ENCODE measurements at regions not wholly inside any gene's neighbourhood (a gene's known extent, or its start where the extent isn't known, plus 50 kb on each side); places are given as distances from the start of the nearest gene placed in this dataset.
"Not testable (repeated sequence)": the region's sequence is repeated elsewhere in the genome, so short reads cannot be mapped to it uniquely, and the experiment has no call there.

DNA sequence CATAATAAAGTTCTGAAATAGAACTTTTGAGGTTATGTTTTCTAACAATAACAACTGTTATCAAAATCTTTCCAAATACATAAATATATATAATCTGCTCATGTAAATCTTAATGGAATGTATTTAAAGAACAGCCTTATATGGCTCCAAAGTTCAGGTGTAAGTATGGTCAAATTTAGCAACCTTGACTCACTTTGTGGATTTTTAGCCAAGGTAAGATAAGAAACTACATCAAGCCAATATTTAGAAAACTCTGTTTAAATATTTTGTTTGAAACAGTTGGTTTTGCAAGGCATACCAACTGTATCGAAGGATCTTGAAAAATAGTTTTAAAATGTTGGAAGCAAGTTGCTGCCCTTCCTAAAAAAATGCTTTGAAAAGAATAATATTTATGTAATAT is 228.9 kb upstream of the SEMA3D start:
- no peak for DNase-seq (ENCODE audit: low spot score)

- DNase-seq (ENCODE audit: low spot score) = no peak
These were observed 226.9 kb upstream of the SEMA3D start for GRCh38 chr7:85413718-85414117.

DNA sequence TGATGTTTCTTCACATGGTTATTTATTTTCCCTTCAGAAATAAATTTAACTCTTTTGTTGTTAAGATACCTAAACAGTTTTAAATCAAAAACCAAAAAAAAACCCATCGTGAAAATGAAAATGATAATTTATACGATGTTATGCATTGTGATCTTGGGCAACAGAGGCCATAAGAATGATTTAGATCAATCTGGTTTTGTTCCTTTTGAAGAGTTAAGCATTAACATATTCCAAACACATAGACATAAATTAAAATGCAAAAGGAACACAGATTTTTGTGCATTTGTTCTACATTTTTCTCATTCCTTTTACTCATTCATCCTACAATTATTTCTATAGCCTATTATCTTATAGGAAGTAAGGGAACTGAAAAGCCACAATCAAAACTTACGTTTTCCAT is 226.1 kb upstream of the SEMA3D start:
- no peak for DNase-seq (ENCODE audit: low spot score)

DNA sequence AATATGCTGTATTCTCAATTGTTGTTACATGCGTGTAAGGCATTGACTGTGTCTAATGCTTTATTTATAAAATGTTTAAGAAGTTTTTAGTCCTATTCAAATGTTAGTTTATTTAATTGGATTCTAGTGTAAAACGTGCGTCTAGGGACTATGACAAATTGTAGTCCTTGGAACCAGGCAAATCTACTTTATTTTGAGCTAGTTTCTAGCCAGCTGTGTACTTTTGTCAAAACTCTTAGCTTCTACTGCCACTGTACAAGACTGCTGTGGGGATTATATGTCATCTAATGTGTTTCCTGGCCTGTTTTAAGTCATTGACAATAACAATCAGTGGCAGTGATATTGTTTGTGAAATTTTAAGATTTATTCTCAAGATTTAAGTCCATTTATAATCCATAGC is 220.5 kb upstream of the SEMA3D start:
- DNase-seq (ENCODE audit: low spot score) = no peak

GRCh38 chr7:85405016-85405902 is 218.4 kb upstream of the SEMA3D start:
- DNase-seq (ENCODE audit: low spot score) = no peak

- peak; percentile 23 for DNase-seq (ENCODE audit: low spot score)
These were observed 209.8 kb upstream of the SEMA3D start for GRCh38 chr7:85396676-85397075.

DNA sequence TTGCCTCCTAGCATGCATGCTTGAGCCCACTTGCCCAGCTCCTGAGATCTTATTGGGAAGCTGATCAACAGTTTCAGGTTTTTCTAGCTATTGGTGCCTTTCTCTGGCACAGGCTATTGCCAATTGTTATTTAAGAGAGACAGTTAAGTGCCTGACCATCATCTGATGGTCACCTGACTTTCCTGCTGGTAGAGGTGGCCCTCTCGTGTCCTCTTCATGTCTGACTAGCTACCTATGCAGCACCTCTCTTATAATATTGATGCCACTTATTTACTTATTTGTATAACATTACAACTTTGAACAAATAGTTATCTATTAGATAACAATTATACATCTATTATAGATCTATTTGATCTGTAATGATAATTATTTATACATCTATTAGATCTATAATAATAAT is 205.9 kb upstream of the SEMA3D start:
- no peak for DNase-seq (ENCODE audit: low spot score)

DNA sequence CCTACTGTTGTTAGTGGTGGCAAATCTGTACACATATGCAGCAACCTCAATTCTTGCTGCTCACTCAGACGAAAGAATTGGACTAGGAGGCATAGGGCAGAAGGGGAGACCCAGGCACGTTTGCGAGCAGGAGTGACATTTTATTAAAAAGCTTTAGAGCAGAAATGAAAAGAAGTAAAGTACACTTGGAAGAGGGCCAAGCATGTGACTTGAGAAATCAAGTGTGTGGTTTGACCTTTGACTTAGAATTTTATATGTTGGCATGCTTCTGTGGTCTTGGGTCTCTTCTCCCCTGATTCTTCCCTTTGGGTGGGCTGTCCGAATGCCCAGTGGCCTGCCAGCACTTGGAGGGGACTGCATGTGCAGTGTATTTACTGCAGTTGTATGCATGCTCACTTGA is 205.5 kb upstream of the SEMA3D start:
- no peak for DNase-seq (ENCODE audit: low spot score)

- DNase-seq (ENCODE audit: low spot score) = no peak
These were observed 199.6 kb upstream of the SEMA3D start for GRCh38 chr7:85386460-85386859.

DNA sequence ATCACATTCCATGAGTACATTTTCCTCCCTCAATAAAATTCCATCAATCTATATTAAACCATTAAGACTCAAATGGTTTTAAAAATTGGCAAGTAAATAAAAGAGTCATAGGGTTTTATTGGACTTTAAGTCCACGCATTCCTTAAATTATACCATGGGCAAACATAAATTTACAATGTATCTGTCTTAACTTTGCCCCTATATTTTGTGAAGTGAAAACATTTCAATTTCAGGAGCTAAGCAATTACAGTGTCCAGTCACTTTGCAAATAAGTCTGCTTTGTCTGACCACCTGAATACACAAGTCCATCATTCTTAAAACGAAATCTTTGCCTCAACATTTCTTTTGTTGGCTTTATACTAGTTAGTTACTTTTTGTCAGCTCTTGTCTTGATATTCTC is 197.5 kb upstream of the SEMA3D start:
- DNase-seq (ENCODE audit: low spot score) = no peak

DNA sequence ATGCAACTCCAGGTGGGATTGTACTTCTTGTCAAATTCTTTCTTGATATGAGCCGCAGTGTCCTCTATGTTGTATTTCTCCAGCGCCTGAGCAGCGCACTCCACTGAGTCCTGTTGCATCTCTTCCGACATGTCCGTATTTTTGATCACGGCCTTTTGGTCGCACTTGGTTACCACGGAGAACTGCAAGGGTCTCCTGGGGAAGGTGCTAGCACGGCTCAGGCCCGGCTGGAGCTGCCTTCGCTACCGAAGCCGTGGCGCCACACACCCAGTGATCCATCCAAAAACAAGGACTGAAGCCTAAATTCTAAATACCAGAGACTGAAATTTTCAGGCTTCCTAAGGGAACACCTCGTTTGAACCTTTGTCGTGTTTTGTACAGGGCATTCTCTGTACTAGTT is 194.4 kb upstream of the SEMA3D start:
- no peak for DNase-seq (ENCODE audit: low spot score)

DNA sequence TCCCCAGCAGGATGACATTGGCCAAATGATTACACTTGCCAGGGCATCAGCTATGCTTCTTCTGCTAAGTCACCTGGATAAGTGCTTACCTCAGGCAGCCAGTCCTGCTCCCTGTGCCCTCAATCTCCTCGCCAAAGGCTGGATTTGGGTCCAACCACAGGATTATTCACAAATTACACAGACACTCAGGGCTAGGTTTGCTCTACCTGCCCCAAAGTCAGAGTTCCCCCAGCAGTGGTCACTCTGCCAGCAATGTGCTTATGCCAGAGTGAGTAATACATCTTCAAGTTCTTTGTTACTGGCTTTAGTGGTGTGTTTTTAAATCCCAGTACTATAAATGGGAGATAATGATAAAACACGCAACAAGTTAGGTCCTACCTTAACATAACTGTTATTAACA is 189.7 kb upstream of the SEMA3D start:
- DNase-seq (ENCODE audit: low spot score) = no peak

DNA sequence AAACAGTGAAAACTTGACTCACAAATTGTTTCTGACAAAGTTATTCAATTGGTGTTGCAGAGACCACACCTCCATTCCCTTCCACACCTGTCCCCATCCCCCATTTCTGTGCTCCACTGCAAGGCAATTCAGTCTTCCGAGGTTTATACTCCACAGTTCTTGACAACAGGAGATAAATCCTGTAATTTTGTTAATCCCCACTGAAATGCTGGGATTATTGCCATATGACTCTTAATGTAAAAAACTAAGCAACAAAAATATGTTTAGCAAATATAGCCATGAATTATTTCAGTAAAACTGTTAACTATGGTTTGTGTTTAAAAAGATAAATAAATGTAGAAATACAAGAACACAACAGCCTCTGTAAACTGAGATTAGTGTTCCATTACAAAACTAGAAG is 170.1 kb upstream of the SEMA3D start:
- no peak for DNase-seq (ENCODE audit: low spot score)

GRCh38 chr7:85343484-85343883 is 156.6 kb upstream of the SEMA3D start:
- no peak for DNase-seq (ENCODE audit: low spot score)

DNA sequence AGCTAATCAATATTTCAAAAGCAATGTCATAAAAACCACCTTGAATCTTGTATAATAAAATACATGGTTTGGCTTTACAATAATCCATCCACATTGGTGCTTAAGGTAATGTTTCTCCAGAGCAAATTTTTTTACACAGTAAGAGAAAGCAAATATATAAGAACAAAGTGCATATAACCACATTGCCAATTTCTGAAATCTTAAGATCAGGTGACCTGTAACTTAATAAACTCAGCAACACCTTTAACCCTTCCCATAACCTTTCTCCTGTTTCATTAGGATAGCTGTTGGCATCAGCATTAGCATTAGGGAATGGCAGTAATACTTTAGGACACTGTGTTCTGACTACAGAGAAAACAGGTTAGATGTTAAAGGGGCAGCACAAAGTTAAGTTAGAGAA is 155.9 kb upstream of the SEMA3D start:
- DNase-seq (ENCODE audit: low spot score) = no peak

DNA sequence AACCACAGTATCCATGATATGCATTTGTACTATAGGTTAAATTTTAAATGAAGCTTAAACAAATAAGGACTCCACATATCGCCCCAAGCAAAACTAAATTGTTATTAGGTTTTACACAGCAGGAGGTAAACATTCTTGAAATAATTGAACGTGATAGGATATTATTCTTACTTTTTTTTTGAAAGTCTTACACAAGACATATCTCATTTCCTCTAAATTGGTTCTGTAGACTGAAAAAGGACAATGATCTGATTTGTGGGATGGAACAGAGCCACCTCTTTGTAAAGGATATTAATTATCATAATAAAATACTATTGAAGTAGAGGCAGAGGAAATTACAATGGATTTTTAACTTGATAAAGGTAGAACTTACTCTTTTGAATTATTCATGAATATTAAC is 155.1 kb upstream of the SEMA3D start:
- DNase-seq (ENCODE audit: low spot score) = no peak

DNA sequence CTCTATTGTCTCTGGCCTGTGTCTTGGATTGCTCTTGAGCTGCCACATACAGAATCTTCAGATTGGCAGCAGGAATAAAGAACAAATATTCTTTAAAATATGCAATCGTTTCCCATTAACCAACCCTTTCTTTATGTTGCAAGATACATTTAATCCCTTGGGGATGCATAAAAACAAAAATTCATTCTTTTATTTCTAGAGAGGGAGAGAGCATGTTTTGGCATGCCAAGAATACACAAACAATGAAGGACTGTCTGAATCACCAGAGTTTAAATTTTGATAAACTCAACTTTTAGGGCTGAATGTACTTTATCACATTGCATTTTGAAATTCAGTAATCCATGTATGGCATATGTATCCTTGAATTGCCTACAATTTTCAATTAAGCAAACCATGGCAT is 154.3 kb upstream of the SEMA3D start:
- DNase-seq (ENCODE audit: low spot score) = no peak

DNA sequence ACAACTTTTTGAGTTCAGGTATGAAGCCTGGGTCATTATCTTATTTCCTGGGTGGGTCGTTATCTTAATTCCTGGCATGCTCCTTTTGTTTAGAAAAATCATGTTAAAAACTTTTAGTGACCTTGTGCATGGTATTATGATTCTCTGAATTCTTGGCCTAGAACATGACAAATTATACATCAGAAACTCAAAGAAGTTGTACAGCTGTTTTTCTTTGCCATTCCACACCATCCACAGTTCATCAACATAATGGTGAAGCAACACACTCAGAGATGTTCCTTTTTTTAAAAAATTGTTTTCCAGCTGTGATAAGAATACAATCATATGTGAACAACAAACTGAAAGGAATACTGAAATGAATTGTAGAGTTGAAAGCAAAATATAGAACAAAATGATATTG is 149.2 kb upstream of the SEMA3D start:
- DNase-seq (ENCODE audit: low spot score) = no peak

DNA sequence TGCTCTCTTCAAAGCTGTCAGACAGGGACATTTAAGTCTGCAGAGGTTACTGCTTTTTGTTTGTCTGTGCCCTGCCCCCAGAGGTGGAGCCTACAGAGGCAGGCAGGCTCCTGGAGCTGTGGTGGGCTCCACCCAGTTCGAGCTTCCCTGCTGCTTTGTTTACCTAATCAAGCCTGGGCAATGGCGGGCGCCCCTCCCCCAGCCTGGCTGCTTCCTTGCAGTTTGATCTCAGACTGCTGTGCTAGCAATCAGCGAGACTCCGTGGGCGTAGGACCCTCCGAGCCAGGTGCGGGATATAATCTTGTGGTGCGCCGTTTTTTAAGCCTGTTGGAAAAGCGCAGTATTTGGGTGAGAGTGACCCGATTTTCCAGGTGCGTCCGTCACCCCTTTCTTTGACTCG is 148.3 kb upstream of the SEMA3D start:
- not testable (repeated sequence) for DNase-seq (ENCODE audit: low spot score)

DNA sequence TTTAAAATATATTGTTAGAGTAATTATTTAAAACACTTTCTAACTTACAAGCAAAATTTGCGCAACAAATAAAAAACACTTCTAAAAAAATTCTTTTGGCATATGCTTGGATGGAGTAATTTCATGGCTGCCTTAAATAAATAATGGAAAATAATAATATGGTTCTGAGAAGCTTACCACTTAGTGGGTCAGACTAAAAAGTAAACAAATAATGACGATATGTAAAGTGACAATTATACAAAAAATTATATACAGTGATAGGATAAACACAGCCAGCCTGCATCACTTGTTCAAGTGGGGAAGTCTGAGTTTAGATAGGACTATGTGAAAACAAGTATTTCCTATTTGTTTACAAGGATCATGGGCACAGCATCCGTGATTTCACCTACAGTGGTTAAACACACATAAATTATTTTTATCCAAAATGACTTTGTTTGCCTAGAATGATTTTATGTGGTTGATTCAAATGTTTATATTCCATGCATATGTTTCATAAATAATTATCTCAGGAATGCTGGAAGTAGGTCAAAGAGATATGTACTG is 141.7 kb upstream of the SEMA3D start:
- DNase-seq (ENCODE audit: low spot score) = no peak

DNA sequence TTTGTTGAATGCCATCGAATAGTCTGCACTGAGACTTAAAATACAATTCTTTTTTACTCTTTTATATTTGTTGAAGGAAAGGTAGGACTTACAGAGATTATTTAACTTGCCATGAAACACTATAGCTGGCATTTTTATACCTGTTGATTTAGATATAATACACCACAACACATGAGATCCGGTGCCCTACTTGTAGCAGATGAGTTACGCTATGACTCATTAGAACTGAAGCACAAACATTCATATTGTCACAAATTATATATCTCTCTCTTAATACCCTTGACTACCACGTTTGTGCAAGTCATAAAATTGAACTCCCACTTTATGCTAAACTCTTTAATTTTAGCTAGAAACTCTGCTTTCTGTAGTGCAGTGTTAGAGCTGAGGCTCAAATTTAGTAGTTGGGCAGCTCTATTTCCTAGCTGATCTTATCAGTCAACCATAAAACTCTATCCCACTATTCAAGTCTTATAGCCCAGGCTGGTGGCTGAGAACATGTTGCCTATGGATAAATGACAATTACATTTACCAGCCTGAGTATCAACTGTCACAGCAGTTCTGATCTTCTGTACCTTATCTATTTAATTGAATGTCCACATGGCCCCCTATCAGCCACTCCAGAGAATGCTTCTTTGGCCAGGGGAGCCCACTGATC is 137.4 kb upstream of the SEMA3D start:
- DNase-seq (ENCODE audit: low spot score) = no peak

DNA sequence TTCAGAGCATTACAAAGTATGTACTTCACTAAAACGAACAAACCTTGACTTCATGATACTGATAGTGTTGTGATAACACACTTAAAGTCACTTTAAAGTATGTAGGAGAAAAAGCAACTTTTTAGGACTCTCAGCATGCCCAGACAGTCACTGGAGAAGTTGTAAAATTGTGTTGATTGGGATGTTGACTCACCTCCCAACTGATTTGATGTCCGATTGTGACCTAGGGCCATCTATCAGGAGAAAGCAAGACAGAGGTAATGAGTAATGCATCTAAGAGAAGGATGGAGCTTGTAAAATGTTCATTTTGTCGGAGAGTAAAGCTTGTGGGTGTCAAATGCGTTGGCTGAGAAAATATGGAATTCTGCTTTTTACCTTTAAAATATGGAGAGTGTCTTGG is 135.4 kb upstream of the SEMA3D start:
- no peak for DNase-seq (ENCODE audit: low spot score)

DNA sequence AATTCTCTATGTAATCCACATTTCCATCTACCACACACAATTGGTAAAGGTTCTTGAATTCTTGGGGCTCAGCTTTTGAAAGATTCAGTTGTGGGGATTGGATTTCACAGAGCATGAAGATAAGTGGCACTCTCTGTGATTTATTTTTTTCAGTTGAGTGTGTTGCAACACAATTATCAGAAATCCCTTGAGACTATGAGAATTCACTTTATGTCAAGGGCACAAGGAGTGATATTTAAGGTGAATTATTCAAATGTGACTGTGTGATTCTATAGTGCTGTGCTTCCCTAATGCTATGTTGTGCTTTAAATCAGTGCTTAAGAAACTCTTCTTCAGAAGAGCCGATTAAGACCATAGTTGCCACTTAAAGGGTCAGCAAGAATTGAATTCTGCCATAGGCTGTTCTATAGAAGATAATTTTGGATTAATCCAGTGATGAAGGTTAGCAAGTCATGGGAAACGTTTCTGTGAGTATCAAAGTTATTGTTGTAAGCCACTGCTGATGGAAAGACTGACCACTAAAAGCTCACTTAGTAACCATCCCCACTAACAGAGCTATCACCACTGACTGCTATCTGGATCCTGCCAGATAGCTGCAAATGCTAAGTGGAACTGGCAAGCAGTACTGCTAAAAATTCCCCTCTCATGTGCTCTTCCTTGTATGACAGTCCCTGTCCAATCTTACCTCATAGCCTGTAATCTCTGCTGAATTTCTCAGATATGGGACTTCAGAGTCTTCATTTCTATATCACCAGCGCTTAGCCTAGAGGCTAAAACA is 134.0 kb upstream of the SEMA3D start:
- DNase-seq (ENCODE audit: low spot score) = no peak
